ENCODE measurements at regions not wholly inside any gene's neighbourhood (a gene's known extent, or its start where the extent isn't known, plus 50 kb on each side); places are given as distances from the start of the nearest gene placed in this dataset.

DNA sequence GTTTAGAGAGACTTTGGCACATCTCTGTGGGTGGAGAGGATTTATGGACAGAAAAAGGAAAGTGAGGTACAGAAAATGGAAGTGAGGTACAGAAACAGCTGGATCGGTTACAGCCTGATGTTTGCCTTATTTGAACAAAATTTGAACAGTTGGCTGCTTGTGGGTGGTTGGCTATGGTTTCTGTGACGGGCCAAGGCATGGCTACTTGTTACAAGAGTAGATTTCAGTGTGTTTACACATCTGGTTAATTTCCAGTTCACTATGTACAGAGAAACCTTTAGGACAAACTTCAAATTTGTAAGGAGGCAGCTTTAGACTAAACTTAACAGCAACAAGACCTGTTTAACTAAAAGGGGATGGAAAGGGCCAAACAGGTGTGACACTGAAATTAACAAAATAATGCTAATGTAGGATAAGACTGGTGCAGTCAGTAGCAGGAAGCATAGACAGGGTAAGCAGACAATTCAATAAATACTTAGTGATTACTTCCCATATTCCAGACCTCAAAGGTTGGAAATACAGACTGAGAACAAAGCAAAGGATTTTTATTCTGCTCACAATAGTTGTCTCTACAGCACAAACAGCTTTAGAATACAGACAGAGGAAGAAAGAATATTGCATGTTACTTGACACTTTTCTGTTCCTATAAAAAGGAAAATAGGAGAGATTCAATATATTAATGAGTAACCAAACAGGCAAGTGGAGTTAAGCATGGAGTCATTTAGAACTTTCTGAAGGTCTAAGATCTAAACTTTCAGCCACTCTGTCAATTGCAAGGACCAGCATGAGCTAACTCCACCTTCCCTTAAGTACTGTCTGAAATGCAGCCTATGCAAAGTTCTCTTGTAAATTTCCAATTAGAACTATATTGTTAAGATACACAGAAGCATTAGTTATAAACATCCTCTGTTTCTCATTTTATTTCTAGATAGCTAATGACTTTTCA lies 294.4 kb upstream of the FAT4 start:
- TF ChIP-seq POLR2AphosphoS5 (IDR thresholded peaks at IDR 0.05; ENCODE audit: low read depth, low read length) (no peak), SIN3A (IDR thresholded peaks at IDR 0.05; ENCODE audit: borderline replicate concordance, insufficient read depth, low read length) (no peak)
